Muscle of leg (tissue), 3 donors: ENCODE measurements at regions not wholly inside any gene's neighbourhood (a gene's known extent, or its start where the extent isn't known, plus 50 kb on each side); places are given as distances from the start of the nearest gene placed in this dataset.
"Not testable (repeated sequence)": the region's sequence is repeated elsewhere in the genome, so short reads cannot be mapped to it uniquely, and the experiment has no call there.

Experiments used
- DNase-seq: peaks from one replicate; pipeline ENCODE4 v3.0.0; 2013
- H3K27ac ChIP-seq: one replicate; pipeline ENCODE4 v1.5.1; 2013; ENCODE audit warnings: mild to moderate bottlenecking, low read length, control low read depth
- H3K27me3 ChIP-seq: one replicate; pipeline ENCODE4 v1.6.1; 2013; ENCODE audit warnings: low read length; ENCODE audit not compliant: control insufficient read depth, insufficient read depth
- H3K36me3 ChIP-seq: one replicate; pipeline ENCODE4 v1.6.1; 2013; ENCODE audit warnings: low read length; ENCODE audit not compliant: control insufficient read depth, insufficient read depth
- H3K4me1 ChIP-seq: one replicate; pipeline ENCODE4 v1.6.1; 2013; ENCODE audit warnings: low read length; ENCODE audit not compliant: control insufficient read depth, insufficient read depth
- H3K4me3 ChIP-seq: one replicate; pipeline ENCODE4 v1.5.1; 2013; ENCODE audit warnings: low read length, control low read depth
- H3K9me3 ChIP-seq: replicated peaks from 2 replicates; pipeline ENCODE4 v1.6.1; 2013; ENCODE audit warnings: low read depth, low read length; ENCODE audit not compliant: control insufficient read depth
- WGBS: methylation state at CpG from one replicate; pipeline ENCODE4 v1.1.5; 2013; ENCODE audit warnings: missing lambda C conversion rate; ENCODE audit not compliant: insufficient coverage; 5-methylcytosine and 5-hydroxymethylcytosine counted together

- Histone ChIP-seq H3K27ac (no peak overlapping the region), H3K36me3 (no peaks in the 10 kb centered on the region), H3K27me3 (peaks cover 20% of the 10 kb centered on the region), H3K9me3 (no peaks in the 10 kb centered on the region), H3K4me3 (no peak overlapping the region), H3K4me1 (peaks cover 9% of the 10 kb centered on the region)
- WGBS, result no CpG with 5 or more reads among the region's 4 CpGs
- no peak for DNase-seq
These were observed 131.7 kb downstream of the PXDC1 start for GRCh38 chr6:3619800-3620199.

GRCh38 chr6:3619201-3619600, 132.3 kb downstream of the PXDC1 start:
- Histone ChIP-seq H3K9me3 (no peaks in the 10 kb centered on the region), H3K36me3 (no peaks in the 10 kb centered on the region), H3K27ac (no peak overlapping the region), H3K4me1 (peaks cover 6% of the 10 kb centered on the region), H3K4me3 (no peak overlapping the region), H3K27me3 (peaks cover 16% of the 10 kb centered on the region)
- no peak for DNase-seq
- 71% methylated on average over 1 of the region's 7 CpGs for WGBS

DNA sequence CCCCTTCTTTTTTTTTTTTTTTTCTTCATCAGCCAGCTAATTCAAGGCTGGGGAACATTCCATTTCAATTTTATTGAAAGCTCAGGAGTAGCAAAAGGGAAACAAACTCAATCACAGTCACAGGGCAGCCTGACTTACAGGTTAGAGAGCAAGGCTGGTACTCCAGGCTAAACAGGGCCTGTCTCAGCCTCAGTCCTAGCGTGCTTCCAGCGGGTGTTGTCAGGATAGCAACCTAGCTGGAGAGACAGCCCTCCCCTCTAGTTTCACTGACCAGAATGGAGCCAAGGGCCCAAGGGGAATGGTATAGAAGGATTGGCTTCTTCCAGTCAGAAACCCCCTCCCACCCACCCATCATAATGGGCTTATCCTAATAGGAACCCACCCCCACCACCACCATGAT, 132.9 kb downstream of the PXDC1 start:
- no peak for DNase-seq
- H3K4me1 ChIP-seq, result peaks cover 6% of the 10 kb centered on the region
- no peak overlapping the region for H3K27ac ChIP-seq
- no peak overlapping the region for H3K4me3 ChIP-seq
- H3K36me3 ChIP-seq, result no peaks in the 10 kb centered on the region
- no CpG with 5 or more reads among the region's 2 CpGs for WGBS
- no peaks in the 10 kb centered on the region for H3K9me3 ChIP-seq
- peaks cover 12% of the 10 kb centered on the region for H3K27me3 ChIP-seq

DNA sequence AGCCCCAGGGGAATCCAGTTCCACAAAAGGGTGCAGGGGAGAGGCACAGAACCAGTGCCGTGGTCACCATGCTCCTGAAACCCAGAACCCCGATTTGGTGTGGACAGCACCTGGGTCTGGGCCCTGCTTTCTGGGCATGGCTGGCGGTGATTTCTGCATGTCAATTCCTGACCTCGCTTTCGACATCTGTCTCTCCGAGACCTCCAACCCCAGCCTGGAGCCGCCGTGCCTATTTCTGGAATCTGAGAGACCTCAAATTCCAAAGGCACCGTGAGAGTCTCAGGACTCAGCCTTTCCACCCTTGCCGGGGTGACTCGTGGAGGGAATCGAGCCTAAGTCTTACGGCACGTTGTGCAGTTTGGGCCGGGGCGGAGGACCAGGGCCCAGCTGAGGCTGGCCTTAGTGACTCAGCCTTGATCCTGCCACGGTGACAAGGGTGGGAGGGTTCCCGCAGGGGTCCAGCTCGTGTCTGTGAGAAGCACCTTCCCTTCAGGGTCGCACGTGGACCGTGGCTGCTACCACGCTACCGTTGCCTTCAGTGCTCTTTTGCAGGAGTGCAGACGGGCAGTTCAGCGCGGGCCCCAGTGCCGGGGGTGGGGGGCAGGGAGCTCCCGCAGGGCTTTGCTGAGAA, 133.7 kb downstream of the PXDC1 start:
- WGBS, result 74% methylated on average over 28 of the region's 29 CpGs
- H3K9me3 ChIP-seq, result no peaks in the 10 kb centered on the region
- H3K4me3 ChIP-seq, result no peak overlapping the region
- DNase-seq, result no peak
- H3K27me3 ChIP-seq, result peaks cover 6% of the 10 kb centered on the region
- peaks cover 6% of the 10 kb centered on the region for H3K4me1 ChIP-seq
- no peaks in the 10 kb centered on the region for H3K36me3 ChIP-seq
- H3K27ac ChIP-seq, result no peak overlapping the region

DNA sequence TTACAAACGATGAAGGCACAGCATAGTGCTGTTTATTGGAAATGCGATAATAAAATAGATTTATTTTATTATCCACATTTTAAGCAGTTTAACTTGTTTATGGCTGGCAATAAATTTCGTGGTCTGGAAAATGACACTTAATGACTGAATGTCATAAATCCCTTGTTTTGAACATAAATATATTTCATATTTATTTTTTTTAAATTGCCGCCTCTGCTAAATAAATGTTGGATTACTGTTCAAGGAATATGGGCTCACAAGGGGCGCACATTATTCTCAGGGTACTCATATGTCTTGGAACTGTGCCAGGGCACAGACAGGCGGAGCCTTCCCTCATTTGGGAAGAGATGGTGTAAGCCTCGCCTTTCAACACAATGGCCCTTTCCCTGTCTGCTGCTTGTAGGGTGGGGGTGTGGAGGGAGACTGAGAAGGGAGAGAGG, 134.3 kb downstream of the PXDC1 start:
- H3K4me1 ChIP-seq, result peaks cover 6% of the 10 kb centered on the region
- H3K27me3 ChIP-seq, result peaks cover 6% of the 10 kb centered on the region
- H3K4me3 ChIP-seq, result no peak overlapping the region
- H3K36me3 ChIP-seq, result no peaks in the 10 kb centered on the region
- 31% methylated on average over 3 of the region's 7 CpGs for WGBS
- DNase-seq, result no peak
- no peak overlapping the region for H3K27ac ChIP-seq
- no peaks in the 10 kb centered on the region for H3K9me3 ChIP-seq

DNA sequence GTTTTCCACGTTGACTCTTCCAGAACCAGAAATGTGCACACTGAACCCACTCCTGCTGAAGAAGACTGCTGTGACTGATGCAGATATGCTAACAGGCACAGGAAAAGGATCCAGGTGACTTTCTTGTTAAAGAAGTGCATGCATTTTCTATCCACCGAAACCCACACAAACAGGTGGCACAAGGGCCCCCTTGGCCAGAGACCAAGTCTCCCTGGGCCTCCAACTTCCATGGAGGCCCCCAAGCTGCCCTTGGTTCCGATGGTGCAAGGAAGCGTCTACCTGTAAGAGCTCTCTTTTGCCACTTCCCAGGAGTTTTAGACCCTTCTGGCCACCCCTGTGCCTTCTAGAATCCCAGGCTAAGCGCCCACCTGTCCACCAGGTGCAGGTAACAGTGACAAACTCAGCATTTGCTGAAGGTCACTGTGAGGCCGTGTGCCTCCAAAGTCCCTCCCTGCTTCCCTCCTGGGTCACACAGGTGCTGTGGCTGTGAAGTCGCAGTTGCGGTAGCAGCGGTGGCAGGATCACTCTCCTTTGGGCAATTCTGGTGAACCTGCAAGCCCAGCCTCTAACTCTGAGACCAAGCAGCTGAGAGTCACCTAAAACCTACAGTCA, 134.8 kb downstream of the PXDC1 start:
- Histone ChIP-seq H3K4me1 (peaks cover 6% of the 10 kb centered on the region), H3K36me3 (no peaks in the 10 kb centered on the region), H3K9me3 (no peaks in the 10 kb centered on the region), H3K27me3 (peaks cover 6% of the 10 kb centered on the region), H3K4me3 (no peak overlapping the region), H3K27ac (no peak overlapping the region)
- no peak for DNase-seq
- WGBS, result 68% methylated on average over 7 of the region's 9 CpGs

GRCh38 chr6:3615391-3616380, 135.8 kb downstream of the PXDC1 start:
- WGBS, result 100% methylated on average over 1 of the region's 11 CpGs
- no peak for DNase-seq

GRCh38 chr6:3614918-3615317, 136.6 kb downstream of the PXDC1 start:
- Histone ChIP-seq H3K4me1 (peaks cover 6% of the 10 kb centered on the region), H3K27ac (no peak overlapping the region), H3K9me3 (no peaks in the 10 kb centered on the region), H3K27me3 (peaks cover 6% of the 10 kb centered on the region), H3K36me3 (no peaks in the 10 kb centered on the region), H3K4me3 (no peak overlapping the region)
- WGBS, result 100% methylated on average over 2 of the region's 2 CpGs
- no peak for DNase-seq

More at GRCh38 chr6:3615391-3616380, 135.8 kb downstream of the PXDC1 start:
- Histone ChIP-seq H3K4me3 (no peak overlapping the region), H3K27me3 (peaks cover 6% of the 10 kb centered on the region), H3K9me3 (no peaks in the 10 kb centered on the region), H3K4me1 (peaks cover 6% of the 10 kb centered on the region), H3K36me3 (no peaks in the 10 kb centered on the region), H3K27ac (no peak overlapping the region)

GRCh38 chr6:3613565-3613964, 137.9 kb downstream of the PXDC1 start:
- not testable (repeated sequence) for H3K4me1 ChIP-seq, DNase-seq, H3K27me3 ChIP-seq, H3K27ac ChIP-seq, H3K4me3 ChIP-seq, H3K9me3 ChIP-seq, H3K36me3 ChIP-seq
- no CpG with 5 or more reads among the region's 1 CpG for WGBS
